ENCODE measurements at regions not wholly inside any gene's neighbourhood (a gene's known extent, or its start where the extent isn't known, plus 50 kb on each side); places are given as distances from the start of the nearest gene placed in this dataset.

GRCh38 chr12:75628511-75628910 lies 117.1 kb upstream of the KRR1 start:
- TF ChIP-seq POLR2A (IDR thresholded peaks at IDR 0.05; ENCODE audit: low read length), result no peak
- TF ChIP-seq GATA1 (IDR thresholded peaks at IDR 0.05; ENCODE audit: low read depth, low read length), result no peak
